NCI-H774 (cell line): ENCODE measurements at regions not wholly inside any gene's neighbourhood (a gene's known extent, or its start where the extent isn't known, plus 50 kb on each side); places are given as distances from the start of the nearest gene placed in this dataset.
"Not testable (repeated sequence)": the region's sequence is repeated elsewhere in the genome, so short reads cannot be mapped to it uniquely, and the experiment has no call there.

Experiments used
- DNase-seq: peaks from one replicate; lab custom pipeline; 2025; lab: John Stamatoyannopoulos, UW

DNA sequence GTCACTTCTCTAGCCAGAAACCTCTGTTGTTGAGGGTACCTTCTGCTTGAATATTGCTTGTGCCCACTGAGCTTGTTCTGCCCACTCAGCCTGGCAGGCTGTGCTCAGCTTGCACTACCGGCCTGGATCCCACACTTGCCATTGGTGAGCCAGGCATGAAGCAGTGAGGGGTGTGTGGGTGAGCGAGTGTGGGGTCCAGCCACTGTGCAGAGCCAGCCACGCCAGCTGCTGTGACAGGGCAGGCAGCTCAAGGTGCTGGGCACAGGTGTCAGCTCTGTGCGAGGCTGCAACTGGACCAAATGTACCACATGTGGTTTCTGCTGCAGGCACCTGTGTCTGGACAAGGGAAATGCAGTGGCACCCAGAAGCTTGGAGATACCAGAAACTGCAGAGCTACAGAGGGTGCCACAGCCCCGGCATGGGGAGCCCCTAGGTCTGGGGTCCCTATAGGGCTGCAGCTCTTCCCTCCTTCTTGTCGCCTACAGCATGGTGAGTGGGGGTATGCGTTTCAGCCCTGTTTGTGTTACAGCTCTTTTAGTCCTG, 305.1 kb upstream of the RIOK2 start:
- DNase-seq = no peak

DNA sequence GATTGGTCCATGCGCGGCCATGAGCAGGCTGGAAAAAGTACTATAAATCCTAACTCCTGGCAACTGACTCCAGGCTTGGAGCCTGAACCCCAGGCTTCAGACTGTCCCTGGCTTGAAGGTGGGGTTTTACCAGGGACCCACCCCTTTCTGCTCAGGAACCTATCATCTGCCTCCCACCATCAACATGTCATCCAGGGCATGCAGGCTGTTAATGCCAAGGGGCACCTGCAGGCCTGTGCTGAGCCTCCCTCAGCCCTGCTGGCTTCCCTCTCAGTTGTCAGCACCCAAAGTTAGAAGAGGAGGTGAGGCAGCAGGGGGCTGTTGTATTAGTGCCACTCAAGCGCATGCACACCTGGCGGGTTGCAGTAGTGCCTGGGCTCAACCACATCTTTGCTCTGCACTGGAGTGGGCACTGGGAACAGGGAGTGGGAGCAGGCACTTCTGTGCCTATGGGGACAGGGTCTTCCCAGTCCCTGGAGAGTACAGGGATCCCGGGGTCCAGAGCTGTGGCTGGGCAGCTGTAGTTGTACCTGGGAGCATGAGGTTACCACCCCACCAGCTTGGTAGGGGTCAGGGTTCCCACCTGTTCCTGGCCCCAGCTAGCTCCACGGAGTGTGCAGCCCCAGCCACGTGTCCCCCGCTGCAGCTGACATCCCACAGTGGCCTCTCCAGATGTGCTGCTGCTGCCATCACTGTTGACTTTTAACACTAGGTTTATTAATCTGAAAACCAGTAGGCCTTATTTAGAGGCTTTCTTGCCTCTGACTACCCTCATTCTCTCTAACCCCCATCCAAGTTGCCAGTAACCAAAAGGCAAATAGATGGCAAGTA, 306.2 kb upstream of the RIOK2 start:
- DNase-seq = no peak

DNA sequence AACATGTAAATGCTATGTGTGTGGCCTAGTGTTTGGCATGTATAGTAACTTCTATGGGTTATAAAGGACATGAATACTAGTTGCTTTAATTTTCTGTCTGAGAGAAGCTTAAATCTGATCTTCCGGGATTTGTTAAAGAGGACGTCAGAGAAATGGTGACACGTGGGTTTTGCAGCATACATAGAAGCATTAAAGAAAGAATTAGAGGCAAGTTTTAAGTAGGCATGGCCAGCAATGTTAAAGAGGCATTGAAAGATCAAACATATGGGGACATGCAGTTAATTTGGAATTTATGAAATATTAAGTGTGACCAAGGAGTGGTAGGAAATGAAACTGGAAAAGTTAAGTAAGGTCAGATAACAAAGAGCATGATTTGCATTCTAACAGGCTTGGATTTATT, 311.4 kb upstream of the RIOK2 start:
- no peak for DNase-seq

DNA sequence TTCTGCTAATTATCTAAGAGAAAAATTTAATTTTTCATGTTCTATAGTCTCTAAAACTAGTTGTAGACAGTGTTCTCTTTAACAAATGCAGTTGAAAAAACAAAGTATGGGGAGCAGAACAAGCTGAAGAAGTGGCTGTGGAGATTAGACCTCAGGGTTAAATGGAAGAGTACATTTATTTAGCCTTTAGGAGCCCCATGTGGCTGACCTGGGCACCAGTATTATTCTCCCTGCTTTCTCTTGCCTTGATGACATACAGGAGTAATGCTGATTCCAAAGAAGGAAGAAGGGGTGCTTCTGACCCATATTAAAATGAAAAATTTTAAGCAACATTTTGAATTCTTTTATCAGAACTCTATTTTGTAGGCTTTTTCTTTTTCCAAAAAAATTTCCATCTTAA, 312.3 kb upstream of the RIOK2 start:
- no peak for DNase-seq

DNA sequence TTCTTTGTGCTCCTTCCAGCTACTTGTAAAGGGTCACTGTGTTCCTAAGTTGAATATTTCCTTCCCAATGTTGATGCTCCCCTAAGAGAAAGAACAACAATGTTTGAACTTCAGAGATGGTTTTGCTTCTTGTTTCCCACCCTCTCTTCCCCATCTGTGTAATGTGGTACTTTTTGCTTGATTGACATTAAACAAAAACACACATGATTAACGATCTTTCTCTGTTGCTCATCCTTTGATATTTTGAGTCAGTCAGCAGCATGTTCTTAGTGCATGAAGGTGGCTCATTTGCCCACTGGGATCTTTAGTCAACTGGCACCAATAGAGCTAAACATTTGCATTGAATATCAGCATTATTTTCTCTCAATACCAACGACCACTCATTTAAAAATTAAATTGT, 313.0 kb upstream of the RIOK2 start:
- DNase-seq = no peak

DNA sequence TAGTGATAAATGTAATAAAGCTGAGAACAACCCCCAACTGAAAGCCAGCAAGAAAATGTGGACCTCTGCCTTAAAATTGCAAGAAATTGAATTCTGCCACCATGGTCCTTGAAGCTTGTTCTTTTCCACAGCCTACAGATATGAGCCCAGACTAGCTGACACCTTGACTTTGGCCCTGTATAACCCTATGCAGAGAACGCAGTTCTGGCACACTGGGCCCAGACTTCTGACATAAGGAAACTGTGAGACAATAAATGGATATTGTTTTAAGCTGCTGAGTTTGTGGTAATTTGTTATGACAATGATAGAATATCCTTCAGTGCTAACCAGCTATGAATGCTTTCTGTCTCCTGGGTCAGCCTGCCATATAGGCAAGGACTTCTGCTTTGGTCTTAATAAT, 315.6 kb upstream of the RIOK2 start:
- DNase-seq = no peak

DNA sequence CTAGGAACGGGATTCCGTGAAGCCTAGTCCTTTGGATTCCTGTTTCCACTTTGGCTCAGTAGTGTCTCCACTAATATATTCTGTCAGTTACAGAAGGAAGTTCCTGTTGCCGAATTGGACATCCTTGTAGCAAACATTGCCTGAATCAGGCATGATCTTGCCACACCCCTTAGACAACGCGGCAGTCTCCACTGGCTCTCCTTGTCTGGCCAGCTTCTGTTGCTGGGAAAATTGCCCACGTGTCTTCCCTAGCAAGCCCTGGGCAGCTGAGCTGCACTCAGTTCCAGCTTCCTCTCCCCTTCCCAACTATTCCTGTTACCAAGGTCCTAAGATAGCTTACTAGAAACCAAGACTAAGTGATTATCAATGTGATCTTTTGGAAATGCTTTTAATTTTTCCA, 316.6 kb upstream of the RIOK2 start:
- DNase-seq = no peak

DNA sequence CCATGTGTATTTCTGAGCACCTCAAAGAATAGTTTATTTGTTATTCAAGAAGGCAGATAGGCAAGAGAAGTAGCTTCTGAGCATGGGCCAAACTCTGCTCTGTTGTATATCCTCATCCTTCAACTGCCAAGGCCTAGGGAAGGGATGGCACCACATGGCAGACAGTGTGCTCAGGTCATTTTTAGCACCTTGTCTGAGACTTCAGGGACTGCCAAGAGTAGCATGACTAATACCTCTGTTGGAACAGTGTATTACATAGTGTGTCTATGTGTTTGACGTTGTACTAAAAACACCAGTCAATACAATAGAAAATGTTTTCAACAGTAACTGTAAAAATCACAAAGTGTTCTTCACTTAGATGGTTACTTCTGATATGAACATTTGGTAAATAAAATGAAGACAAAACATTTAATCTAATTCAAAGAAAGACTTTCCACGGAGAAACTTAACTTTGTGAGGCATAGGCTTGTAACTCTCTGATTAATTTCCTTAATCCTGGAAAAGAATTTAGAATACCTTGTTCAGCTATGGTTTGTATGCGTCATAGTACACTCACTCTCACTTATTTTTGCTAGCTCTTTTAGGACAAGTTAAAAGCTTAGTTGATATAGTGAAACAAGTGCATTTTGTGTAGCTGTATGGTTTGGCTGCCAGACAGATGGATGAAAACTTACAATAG, 318.4 kb upstream of the RIOK2 start:
- DNase-seq = no peak

DNA sequence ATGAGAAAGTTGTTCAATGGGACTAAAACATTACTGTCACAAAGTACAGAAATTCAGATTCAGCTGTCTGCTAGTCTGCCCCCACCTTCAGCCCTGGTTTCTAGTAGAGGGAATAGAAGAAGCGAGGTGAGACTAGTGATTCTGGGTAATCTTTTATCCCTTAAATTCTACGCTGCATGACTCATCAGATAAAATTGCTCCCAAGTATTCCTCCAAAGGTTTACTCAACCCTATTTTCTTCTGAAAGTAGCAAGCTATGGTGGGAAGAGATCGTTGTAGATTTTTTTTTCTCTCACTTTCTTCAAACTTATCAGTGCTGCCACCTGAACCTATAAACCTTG, 318.9 kb upstream of the RIOK2 start:
- no peak for DNase-seq

DNA sequence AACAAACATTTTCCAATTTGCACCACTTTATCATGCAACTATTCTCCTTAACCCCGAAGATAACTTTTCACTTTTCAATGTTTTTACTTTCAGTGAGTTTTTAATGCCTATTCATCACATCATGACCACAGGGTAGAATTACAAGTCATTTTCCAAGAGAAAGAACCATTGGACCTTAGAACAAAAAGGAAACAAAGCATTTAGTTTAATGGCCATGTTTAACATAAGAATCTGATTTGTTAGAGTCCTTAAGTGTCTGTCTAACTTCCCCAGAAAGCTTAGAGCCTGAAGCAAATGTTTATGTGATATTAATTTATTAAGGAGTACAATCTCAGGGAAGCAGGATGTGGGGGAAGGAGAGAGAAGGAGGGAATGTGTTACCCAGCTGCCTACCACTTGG, 325.8 kb upstream of the RIOK2 start:
- no peak for DNase-seq

DNA sequence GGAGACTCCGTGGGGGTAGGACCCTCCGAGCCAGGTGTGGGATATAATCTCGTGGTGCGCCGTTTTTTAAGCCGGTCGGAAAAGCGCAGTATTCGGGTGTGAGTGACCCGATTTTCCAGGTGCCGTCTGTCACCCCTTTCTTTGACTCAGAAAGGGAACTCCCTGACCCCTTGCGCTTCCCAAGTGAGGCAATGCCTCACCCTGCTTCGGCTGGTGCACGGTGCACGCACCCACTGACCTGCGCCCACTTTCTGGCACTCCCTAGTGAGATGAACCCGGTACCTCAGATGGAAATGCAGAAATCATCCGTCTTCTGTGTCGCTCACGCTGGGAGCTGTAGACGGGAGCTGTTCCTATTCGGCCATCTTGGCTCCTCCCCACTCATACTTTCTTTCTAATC, 336.5 kb upstream of the RIOK2 start:
- not testable (repeated sequence) for DNase-seq

DNA sequence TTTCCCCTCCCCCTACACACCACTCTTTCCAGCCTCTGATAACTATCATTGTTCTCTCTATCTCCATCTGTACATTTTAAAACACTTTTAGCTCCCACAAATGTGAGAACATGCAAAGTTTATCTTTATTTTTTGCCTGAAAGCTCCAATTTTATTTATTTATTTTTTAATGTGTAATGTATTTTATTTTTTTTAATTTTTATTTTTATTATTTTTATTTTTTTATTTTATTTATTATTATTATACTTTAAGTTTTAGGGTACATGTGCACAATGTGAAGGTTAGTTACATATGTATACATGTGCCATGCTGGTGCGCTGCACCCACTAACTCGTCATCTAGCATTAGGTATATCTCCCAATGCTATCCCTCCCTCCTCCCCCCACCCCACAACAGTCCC, 340.3 kb upstream of the RIOK2 start:
- DNase-seq = not testable (repeated sequence)

DNA sequence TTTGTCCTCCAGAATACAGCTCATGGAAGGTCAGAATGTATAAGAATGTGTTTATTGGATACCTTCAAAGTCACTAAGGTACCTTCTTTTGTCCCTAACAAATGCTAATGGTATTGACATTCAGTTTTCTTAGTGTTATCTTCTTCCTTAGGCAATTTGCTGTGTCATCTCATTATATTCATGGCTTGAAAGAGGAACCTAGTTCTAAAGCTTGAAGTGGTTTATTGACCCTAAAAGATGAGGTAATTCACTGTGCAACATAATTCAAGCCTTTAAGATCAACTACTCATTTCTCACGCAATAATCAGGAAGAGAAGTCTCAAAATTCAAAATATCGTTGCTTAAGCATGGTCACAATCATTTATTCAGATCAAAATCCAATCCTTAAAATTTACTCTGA, 342.7 kb upstream of the RIOK2 start:
- no peak for DNase-seq

DNA sequence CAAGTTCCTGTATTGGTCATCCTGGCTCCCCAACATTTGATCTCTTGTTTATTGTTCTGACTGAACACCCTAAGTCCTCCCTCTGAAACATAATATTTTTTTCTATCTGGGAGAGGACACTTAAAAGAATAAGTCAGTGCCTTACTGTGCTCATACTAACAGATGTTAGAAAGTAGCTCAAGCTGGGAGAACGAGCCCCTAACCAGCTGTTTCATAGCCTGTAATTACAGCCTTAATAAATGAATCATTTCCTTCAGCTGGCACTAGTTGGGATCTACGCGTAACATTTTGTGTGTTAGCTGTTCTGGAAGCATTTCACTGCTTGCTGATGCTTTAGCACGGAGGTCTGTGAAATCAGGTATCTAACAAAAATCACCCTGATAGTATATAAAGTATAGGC, 345.9 kb upstream of the RIOK2 start:
- no peak for DNase-seq

DNA sequence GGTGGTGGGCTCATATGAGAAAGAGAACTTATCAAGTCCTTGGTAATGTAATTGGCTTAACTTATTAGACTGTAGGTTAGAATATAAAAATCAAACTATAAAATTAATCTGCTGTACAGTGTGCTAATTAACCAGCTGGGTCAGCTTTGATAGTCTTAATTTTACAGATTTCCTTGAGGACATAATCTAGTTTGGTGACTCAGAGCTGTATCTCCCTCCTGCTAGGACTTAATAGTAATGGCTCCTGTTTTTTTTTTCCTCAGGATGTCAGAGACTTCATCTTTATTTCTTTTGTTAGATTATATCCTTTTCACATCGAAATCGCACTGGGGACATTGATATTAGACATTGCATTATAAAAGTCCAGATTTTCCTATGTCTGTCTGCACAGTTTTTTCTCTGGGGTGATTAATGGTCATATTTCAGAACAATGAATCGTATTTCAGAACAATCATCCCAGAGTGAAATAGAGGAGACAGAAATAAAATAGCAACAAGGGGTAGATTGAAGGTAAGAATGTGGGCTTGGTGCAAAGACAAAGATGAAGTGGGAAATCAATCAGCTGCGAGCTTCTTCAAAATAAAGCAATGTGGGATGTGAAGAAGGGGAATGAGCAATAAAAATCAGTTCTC, 346.4 kb upstream of the RIOK2 start:
- no peak for DNase-seq

DNA sequence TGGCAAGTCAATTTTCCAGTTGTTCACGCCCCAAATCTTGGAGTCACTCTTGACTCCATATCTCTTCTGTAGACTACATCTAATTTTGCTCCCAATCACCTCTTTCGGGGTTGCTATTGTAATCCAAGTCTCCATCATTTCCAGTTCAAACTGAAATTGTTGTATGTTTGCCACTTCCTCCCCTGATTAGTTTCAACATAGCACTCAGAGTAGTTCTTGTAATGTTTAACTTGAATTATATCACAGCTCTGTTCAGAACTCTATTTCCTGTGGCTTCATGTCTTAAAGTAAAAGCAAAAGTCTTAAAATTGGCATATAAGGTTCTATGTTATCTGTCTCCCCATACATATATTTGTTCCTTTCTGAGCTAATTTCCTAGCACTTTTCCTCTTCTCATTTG, 348.5 kb upstream of the RIOK2 start:
- DNase-seq = no peak

DNA sequence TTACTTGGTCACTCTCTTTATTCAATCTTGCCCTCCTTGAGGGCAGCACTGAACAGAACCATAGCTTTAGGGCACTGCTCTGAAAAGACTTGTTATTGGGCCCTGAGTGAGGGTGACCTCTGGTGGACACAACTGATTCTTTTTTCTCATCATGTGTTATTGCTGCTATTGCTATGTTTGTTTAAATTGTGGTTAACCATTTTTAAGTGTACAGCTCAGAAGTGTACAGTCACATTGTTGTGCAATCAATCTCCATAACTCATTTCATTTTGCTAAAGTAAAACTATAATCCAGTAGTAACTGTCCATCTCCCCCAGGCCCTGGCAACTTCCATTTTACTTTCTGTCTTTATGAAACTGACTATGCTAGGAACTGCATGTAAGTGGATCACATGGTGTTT, 351.1 kb upstream of the RIOK2 start:
- peak; percentile 11 for DNase-seq

DNA sequence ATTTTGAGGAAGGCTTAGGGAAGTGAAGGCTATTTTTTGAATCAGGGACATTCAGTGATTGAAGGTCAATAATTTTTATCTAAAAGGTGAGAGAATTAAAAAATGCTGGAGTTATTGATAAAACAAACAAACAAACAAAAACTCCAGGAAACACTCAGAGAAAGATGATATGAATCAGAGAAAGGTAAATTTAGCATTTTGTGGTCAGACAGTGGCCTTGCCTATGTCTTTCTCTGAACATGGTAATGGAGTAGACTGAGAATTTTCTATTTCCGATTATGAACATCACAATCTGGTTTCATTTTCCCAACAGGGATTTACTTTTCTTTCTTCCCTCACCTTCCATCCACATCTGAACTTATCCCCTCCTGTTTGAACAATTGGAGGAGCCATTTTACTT, 353.6 kb upstream of the RIOK2 start:
- DNase-seq = no peak

DNA sequence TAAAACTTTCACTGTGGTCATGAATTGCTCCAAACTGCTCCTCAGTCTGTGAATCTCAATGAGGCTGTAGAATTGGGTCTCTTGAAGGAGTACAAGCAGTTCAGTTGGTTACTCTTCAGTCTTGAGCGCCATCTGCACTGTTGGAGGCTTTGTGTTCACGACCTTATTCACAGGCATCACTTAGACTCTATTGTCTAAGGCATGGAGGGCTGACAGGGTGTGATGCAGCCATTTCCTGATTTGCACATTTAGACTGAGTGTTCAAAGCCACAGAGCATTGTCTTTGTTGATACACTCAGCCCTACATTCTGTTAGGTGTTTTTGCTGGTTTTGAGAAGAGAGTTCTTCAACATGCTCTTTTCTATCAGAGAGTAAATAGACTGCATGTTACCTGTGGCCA, 355.9 kb upstream of the RIOK2 start:
- no peak for DNase-seq

DNA sequence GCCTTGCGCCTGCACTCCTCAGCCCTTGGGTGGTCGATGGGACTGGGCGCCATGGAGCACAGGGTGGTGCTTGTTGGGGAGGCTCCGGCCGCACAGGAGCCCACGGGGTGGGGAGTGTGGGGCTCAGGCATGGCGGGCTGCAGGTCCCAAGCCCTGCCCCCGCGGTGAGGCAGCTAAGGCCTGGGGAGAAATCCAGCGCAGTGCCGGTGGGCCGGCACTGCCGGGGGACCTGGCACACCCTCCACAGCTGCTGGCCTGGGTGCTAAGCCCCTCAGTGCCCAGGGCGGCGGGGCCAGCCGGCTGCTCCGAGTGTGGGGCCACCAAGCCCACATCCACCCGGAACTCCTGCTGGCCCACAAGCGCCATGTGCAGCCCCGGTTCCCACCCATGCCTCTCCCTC, 358.8 kb upstream of the RIOK2 start:
- DNase-seq = no peak

DNA sequence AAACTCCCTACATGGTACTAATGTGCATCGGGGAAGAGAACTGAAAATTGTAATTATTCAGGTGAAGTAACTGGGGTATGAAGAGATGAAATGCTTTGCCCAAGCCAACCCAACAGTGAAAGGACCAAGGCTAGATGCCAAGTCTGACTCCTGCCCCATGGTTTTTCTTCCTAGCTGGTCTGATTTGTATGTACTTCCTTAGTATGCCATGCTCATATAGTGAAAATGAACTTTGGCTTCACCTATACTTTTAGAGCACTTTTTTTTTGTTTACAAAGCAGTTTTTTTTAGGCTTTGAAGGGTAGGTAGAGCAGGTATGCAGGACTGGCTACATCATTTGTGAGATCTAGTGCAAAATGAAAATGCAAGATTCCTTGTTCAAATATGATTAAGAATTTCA, 359.4 kb upstream of the RIOK2 start:
- DNase-seq = no peak

DNA sequence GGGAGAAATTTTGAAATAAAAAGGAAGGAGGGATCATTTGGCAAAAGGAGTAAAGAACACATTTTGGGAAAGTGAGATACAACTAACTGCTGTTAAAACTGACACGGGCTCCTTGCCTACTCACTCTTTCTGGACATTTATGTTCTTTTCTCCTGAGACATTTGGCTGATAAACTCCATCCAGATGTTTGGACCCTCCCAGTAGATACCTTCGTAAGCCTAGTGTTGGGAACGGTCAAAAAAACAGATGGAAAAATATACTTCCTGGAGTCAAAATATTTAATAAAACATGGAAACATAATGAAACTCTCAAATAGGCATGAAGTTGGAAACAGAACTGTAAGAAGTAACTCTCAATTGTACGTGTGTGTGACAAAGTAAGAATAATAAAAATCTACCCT, 360.1 kb upstream of the RIOK2 start:
- DNase-seq = no peak

DNA sequence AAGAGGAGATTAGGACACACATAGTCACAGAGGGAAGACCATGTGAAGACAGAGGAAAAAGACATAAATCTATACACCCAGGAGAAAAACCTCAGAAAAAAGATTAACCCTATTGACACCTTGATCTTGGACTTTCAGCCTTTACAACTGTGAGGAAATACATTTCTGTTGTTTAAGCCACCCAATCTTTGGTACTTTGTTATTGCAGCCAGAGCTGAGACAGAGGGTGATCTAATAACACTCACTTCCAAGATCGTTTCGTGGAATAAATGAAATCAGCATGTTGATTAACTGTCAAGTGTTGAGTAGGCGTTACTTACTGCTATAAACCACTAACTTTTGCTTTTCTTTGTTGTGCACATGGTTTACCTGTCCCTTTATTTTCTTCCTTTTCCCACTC, 361.2 kb upstream of the RIOK2 start:
- DNase-seq = no peak
